Spleen (tissue), 7 donors: ENCODE measurements at regions not wholly inside any gene's neighbourhood (a gene's known extent, or its start where the extent isn't known, plus 50 kb on each side); places are given as distances from the start of the nearest gene placed in this dataset.
"Not testable (repeated sequence)": the region's sequence is repeated elsewhere in the genome, so short reads cannot be mapped to it uniquely, and the experiment has no call there.

ENCODE experiments used
- CTCF ChIP-seq, 11 experiments: fragments of 200-600 bp in 7 of 11; fragments of 450-650 bp in 4 of 11; sonication (generic) in 4 of 11; IDR thresholded peaks in 8 of 11; conservative IDR thresholded peaks in 3 of 11; 1 replicate in 7 of 11; 2 replicates in 4 of 11; pipeline versions ENCODE4 v1.4.0 to v1.8.0; 2016 to 2021; ENCODE audit warnings: antibody characterized with exemption in 11 of 11, inconsistent platforms in 4 of 11, mild to moderate bottlenecking in 1 of 11
- POLR2A ChIP-seq, 3 donors: fragments of 450-650 bp; IDR thresholded peaks; one replicate each; pipeline ENCODE4 v1.5.1; 2017; ENCODE audit warnings: antibody characterized with exemption in 3 of 3, mild to moderate bottlenecking in 1 of 3
- POLR2AphosphoS5 ChIP-seq, 3 donors: sonication (generic); formaldehyde crosslinking; IDR thresholded peaks; one replicate each; pipeline ENCODE4 v1.5.1; 2017; ENCODE audit warnings: antibody characterized with exemption in 3 of 3
- donor health status: DM: no; HTN: no; CAD: no; lungs with moderate emphysema.
- donor health status: DM: no; HTN: no; CAD: no.
- donor health status: DM: no; HTN: no; CAD: no.

GRCh38 chr14:105768039-105768438 lies 241.7 kb downstream of the TMEM121 start:
- not testable (repeated sequence) for TF ChIP-seq CTCF (IDR thresholded peaks at IDR 0.05 in 8 of 11, conservative IDR thresholded peaks at IDR 0.05 in 3 of 11); POLR2A (IDR thresholded peaks at IDR 0.05); POLR2AphosphoS5 (IDR thresholded peaks at IDR 0.05)
